ENCODE measurements at regions not wholly inside any gene's neighbourhood (a gene's known extent, or its start where the extent isn't known, plus 50 kb on each side); places are given as distances from the start of the nearest gene placed in this dataset.

- DNase-seq, result no peak
Measured at GRCh38 chr2:157164891-157165290, 92.6 kb upstream of the GALNT5 start.

- no peak for DNase-seq
Measured at GRCh38 chr2:157168501-157168900, 89.0 kb upstream of the GALNT5 start.

- no peak for DNase-seq
Measured at GRCh38 chr2:157169889-157170288, 87.6 kb upstream of the GALNT5 start.

- DNase-seq, result no peak
Measured at GRCh38 chr2:157170299-157170698, 87.2 kb upstream of the GALNT5 start.

- no peak for DNase-seq
Measured at GRCh38 chr2:157172239-157172638, 85.3 kb upstream of the GALNT5 start.

- DNase-seq, result no peak
Measured at GRCh38 chr2:157172866-157173578, 84.5 kb upstream of the GALNT5 start.

- no peak for DNase-seq
Measured at GRCh38 chr2:157173740-157174184, 83.7 kb upstream of the GALNT5 start.

GRCh38 chr2:157174321-157174720 lies 83.2 kb upstream of the GALNT5 start:
- no peak for DNase-seq

- DNase-seq, result no peak
Measured at GRCh38 chr2:157176602-157177001, 80.9 kb upstream of the GALNT5 start.

- DNase-seq, result no peak
Measured at GRCh38 chr2:157178874-157179273, 78.6 kb upstream of the GALNT5 start.

- no peak for DNase-seq
Measured at GRCh38 chr2:157179324-157180105, 78.0 kb upstream of the GALNT5 start.

- DNase-seq, result no peak
Measured at GRCh38 chr2:157180359-157180758, 77.1 kb upstream of the GALNT5 start.

GRCh38 chr2:157181234-157181633 lies 76.3 kb upstream of the GALNT5 start:
- DNase-seq, result no peak

GRCh38 chr2:157182204-157182709 lies 75.2 kb upstream of the GALNT5 start:
- no peak for DNase-seq

- no peak for DNase-seq
Measured at GRCh38 chr2:157182834-157183396, 74.6 kb upstream of the GALNT5 start.

GRCh38 chr2:157184161-157184895 lies 73.2 kb upstream of the GALNT5 start:
- no peak for DNase-seq

- no peak for DNase-seq
Measured at GRCh38 chr2:157185476-157186227, 71.9 kb upstream of the GALNT5 start.

GRCh38 chr2:157190151-157190550 lies 67.4 kb upstream of the GALNT5 start:
- DNase-seq, result no peak

GRCh38 chr2:157191186-157191585 lies 66.3 kb upstream of the GALNT5 start:
- DNase-seq, result no peak

GRCh38 chr2:157192445-157193423 lies 64.8 kb upstream of the GALNT5 start:
- no peak for DNase-seq

- DNase-seq, result no peak
Measured at GRCh38 chr2:157193461-157193860, 64.0 kb upstream of the GALNT5 start.

Measured in NCI-H187 treated with DMSO at 0.1 percent for 48 hours (cell line).